ENCODE measurements at regions not wholly inside any gene's neighbourhood (a gene's known extent, or its start where the extent isn't known, plus 50 kb on each side); places are given as distances from the start of the nearest gene placed in this dataset.

GRCh38 chr3:72673011-72673771, 175.1 kb downstream of the SHQ1 start:
- ChIA-PET CTCF (interaction anchor here (0.7 kb wide), 1 partner anchor 17 kb away, joined by 4 read pairs; no protein-coding TSS in a partner anchor), POLR2A (no interaction called here)
- no peak for ATAC-seq

GRCh38 chr3:72669224-72669623, 179.0 kb downstream of the SHQ1 start:
- Histone ChIP-seq H3K9me3 (ENCODE audit: control insufficient read depth, insufficient read depth, low read depth, low read length) (no peaks in the 10 kb centered on the region), H3K4me3 (ENCODE audit: low read depth in 2 of 2, low read length in 2 of 2) (no peak overlapping the region), H3K27me3 (ENCODE audit: control insufficient read depth, insufficient read depth, low read length) (no peaks in the 10 kb centered on the region; the same call in 1 of the 2 replicates), H3K27ac (ENCODE audit: low read length) (no peak overlapping the region), H3K36me3 (ENCODE audit: control insufficient read depth, insufficient read depth, low read length) (no peaks in the 10 kb centered on the region), H3K4me1 (ENCODE audit: control insufficient read depth, insufficient read depth, low read length) (no peaks in the 10 kb centered on the region)
- POLR2A ChIA-PET = no interaction called here
- CTCF ChIA-PET = no interaction called here
- intact Hi-C loops (cut with micrococcal nuclease; ENCODE audit: unreplicated experiment) = no loop called here
- TF ChIP-seq POLR2AphosphoS5 (IDR thresholded peaks at IDR 0.05; ENCODE audit: low read depth, low read length) = no peak
- no peak for TF ChIP-seq TCF7L2 (IDR thresholded peaks at IDR 0.05; ENCODE audit: low read depth, low read length)
- TF ChIP-seq REST (IDR thresholded peaks at IDR 0.05; ENCODE audit: insufficient read depth in 1 of 2, low read depth in 2 of 2, low read length in 1 of 2) = no peak
- no peak for TF ChIP-seq SIN3A (IDR thresholded peaks at IDR 0.05; ENCODE audit: borderline replicate concordance, insufficient read depth, low read depth, low read length)
- no peak for TF ChIP-seq CTCF (IDR thresholded peaks at IDR 0.05)
- BruUV-seq (replicated peaks) = no TSS peak
- in situ Hi-C loops (cut with HindIII; ENCODE audit: low pct_unique_long_range_greater_than_20kb, low sequenced_read_pairs) = no loop called here
- ATAC-seq = no peak
- no peak for DNase-seq (ENCODE audit: low read depth, low spot score)

More at GRCh38 chr3:72673011-72673771, 175.1 kb downstream of the SHQ1 start:
- TF ChIP-seq POLR2AphosphoS5 (IDR thresholded peaks at IDR 0.05; ENCODE audit: low read depth, low read length) (no peak), SIN3A (IDR thresholded peaks at IDR 0.05; ENCODE audit: borderline replicate concordance, insufficient read depth, low read depth, low read length) (no peak), REST (IDR thresholded peaks at IDR 0.05; ENCODE audit: insufficient read depth in 1 of 2, low read depth in 2 of 2, low read length in 1 of 2) (no peak), CTCF (IDR thresholded peaks at IDR 0.05) (no peak), TCF7L2 (IDR thresholded peaks at IDR 0.05; ENCODE audit: low read depth, low read length) (no peak)
- intact Hi-C loops (cut with micrococcal nuclease; ENCODE audit: unreplicated experiment) = no loop called here
- BruUV-seq (replicated peaks) = no TSS peak
- Histone ChIP-seq H3K27me3 (ENCODE audit: control insufficient read depth, insufficient read depth, low read length) (no peaks in the 10 kb centered on the region; the same call in 1 of the 2 replicates), H3K9me3 (ENCODE audit: control insufficient read depth, insufficient read depth, low read depth, low read length) (no peaks in the 10 kb centered on the region), H3K36me3 (ENCODE audit: control insufficient read depth, insufficient read depth, low read length) (no peaks in the 10 kb centered on the region), H3K4me3 (ENCODE audit: low read depth in 2 of 2, low read length in 2 of 2) (no peak overlapping the region), H3K27ac (ENCODE audit: low read length) (no peak overlapping the region), H3K4me1 (ENCODE audit: control insufficient read depth, insufficient read depth, low read length) (no peaks in the 10 kb centered on the region)
- no peak for DNase-seq (ENCODE audit: low read depth, low spot score)
- in situ Hi-C loops (cut with HindIII; ENCODE audit: low pct_unique_long_range_greater_than_20kb, low sequenced_read_pairs) = no loop called here
